ENCODE measurements at regions not wholly inside any gene's neighbourhood (a gene's known extent, or its start where the extent isn't known, plus 50 kb on each side); places are given as distances from the start of the nearest gene placed in this dataset.
"Not testable (repeated sequence)": the region's sequence is repeated elsewhere in the genome, so short reads cannot be mapped to it uniquely, and the experiment has no call there.

GRCh38 chr5:87529486-87530076 lies 116.9 kb upstream of the CCNH start:
- no peak for DNase-seq (ENCODE audit: low spot score)

GRCh38 chr5:87526131-87526530 lies 113.4 kb upstream of the CCNH start:
- DNase-seq (ENCODE audit: low spot score): no peak

GRCh38 chr5:87524217-87524616 lies 111.5 kb upstream of the CCNH start:
- DNase-seq (ENCODE audit: low spot score): no peak

DNA sequence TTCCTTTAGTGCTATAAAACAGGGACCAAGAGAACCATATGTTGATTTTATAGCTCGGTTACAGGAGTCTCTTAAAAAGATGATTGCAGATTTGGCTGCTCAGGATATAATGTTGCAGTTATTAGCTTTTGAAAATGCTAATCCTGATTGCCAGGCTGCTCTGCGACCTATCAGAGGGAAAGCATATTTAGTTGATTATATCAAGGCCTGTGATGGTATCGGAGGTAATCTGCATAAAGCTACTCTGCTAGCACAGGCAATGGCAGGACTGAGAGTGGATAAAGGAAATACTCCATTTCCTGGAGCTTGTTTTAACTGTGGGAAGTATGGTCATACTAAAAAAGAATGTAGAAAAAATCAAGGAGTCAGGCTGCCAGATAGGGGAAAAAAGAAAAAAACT lies 99.0 kb upstream of the CCNH start:
- not testable (repeated sequence) for DNase-seq (ENCODE audit: low spot score)

- DNase-seq (ENCODE audit: low spot score): no peak
Observed at GRCh38 chr5:87503004-87503403, 90.3 kb upstream of the CCNH start.

GRCh38 chr5:87499478-87500410 lies 87.0 kb upstream of the CCNH start:
- DNase-seq (ENCODE audit: low spot score): no peak
